DOHH2 (cell line): ENCODE measurements at regions not wholly inside any gene's neighbourhood (a gene's known extent, or its start where the extent isn't known, plus 50 kb on each side); places are given as distances from the start of the nearest gene placed in this dataset.

Source experiments
- EZH2phosphoT487 ChIP-seq: fragments of 200-600 bp; sonication (generic); IDR thresholded peaks from 2 replicates; pipeline ENCODE4 v1.6.1; 2017; ENCODE audit warnings: borderline replicate concordance, mild to moderate bottlenecking, antibody characterized with exemption, low read length, moderate library complexity, mixed read lengths
- TF ChIP-seq, protein P1 (sequence below): fragments of 200-600 bp; sonication (generic); IDR thresholded peaks from one replicate; pipeline ENCODE4 v1.5.1; 2014; ENCODE audit warnings: antibody characterized with exemption, mild to moderate bottlenecking, low read depth, low read length; ENCODE audit not compliant: poor library complexity, severe bottlenecking

DNA sequence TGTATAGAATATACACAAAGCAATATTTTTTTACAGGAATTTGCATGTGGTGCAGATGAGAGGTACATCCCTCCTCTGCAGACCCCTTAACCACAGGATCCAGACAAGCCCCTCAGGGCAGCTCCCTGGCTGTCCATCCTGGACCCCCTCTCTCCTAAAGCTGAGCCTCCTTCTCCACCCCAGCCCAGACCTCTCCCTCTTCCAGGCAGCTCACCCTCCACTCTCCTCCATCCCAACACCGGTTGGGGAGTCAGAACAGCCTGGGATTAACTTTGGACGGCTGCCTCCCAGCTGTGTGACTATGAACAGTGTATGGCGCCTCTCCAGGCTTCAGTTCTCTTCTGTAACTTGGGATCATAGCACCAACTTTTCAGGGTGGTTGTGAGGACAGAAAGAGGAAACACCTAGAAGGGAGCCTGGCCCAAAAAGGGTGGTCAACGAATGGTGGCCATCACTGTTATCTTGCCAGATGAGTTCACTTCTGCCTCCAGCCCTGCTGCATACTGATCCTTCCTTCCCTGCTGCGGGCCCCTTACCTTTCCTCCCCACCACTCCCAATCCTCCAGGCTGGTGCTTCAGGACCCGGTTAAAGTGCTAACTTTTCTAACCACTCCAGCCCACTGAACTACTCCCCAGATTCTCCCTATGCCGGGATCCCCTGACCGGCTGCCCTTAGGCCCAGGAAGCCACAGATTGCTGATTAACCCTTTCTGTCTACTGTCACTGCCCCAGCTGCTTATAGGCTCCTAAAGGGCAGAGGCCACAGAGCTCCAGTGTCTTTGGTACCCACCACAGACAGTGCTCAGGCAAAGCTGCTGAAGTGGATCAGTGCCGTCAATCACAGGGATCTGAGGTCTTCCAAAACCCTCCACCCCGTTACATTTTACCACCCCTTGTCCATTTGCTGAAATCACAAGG is 55.9 kb downstream of the GPR6 start:
- TF ChIP-seq, protein P1, sequence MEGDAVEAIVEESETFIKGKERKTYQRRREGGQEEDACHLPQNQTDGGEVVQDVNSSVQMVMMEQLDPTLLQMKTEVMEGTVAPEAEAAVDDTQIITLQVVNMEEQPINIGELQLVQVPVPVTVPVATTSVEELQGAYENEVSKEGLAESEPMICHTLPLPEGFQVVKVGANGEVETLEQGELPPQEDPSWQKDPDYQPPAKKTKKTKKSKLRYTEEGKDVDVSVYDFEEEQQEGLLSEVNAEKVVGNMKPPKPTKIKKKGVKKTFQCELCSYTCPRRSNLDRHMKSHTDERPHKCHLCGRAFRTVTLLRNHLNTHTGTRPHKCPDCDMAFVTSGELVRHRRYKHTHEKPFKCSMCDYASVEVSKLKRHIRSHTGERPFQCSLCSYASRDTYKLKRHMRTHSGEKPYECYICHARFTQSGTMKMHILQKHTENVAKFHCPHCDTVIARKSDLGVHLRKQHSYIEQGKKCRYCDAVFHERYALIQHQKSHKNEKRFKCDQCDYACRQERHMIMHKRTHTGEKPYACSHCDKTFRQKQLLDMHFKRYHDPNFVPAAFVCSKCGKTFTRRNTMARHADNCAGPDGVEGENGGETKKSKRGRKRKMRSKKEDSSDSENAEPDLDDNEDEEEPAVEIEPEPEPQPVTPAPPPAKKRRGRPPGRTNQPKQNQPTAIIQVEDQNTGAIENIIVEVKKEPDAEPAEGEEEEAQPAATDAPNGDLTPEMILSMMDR, result no peak
- no peak for TF ChIP-seq EZH2phosphoT487
